Muscle of back (tissue), 3 donors: ENCODE measurements at regions not wholly inside any gene's neighbourhood (a gene's known extent, or its start where the extent isn't known, plus 50 kb on each side); places are given as distances from the start of the nearest gene placed in this dataset.
A peak's percentile ranks its signal among the peaks of the same experiment; 100 is the strongest.

ENCODE experiments used
- DNase-seq, 3 donors: peaks; one replicate each; pipeline versions ENCODE4 v3.0.0 to v3.0.0-alpha.2; 2013

GRCh38 chr6:18672852-18673251 is 285.7 kb downstream of the RNF144B start:
- DNase-seq, result no peak

DNA sequence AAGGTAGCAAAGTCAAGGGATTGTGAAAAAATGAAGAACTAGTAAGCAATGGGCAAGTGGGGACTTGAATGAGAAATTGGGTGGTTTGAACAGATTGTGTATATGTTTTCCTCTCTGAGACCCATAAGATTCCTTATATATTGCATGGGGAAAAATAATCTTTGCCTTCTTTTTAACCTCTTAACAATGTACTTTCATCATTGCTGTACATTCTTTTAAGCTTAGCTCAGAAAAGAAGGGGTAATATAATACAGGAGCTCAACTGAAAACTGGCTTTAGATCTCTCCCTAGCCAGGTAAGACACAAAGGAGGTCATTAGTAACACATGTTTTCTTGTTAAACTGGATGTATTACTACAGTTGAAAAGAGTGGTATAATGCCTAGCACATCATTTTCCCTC is 287.2 kb downstream of the RNF144B start:
- DNase-seq, result no peak

- no peak for DNase-seq
Observed at GRCh38 chr6:18675881-18676280, 288.7 kb downstream of the RNF144B start.

DNA sequence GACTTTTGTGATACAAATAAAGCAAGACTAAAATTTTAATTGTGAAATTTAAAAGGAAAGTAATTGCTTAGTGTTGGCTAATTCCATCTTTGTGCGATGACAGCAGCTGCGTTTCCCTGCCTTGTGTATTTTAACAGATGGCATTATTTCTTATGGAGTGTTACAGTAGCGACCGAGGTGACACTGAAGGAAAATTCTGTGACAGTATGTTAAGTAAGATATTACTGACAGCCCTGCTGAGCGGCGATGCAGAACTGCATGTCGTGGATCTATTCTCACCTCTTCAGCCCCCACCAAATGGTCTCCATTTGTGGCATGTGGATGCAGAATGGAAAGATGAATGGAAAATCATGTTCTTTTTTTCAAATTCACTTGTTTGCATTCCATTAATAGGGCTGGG is 289.4 kb downstream of the RNF144B start:
- DNase-seq, result no peak

- DNase-seq, result no peak
Observed at GRCh38 chr6:18680842-18681241, 293.7 kb downstream of the RNF144B start.

- peak in 2 of 3 donors; percentile 8 to 18 for DNase-seq
Observed at GRCh38 chr6:18681832-18682503, 294.8 kb downstream of the RNF144B start.

DNA sequence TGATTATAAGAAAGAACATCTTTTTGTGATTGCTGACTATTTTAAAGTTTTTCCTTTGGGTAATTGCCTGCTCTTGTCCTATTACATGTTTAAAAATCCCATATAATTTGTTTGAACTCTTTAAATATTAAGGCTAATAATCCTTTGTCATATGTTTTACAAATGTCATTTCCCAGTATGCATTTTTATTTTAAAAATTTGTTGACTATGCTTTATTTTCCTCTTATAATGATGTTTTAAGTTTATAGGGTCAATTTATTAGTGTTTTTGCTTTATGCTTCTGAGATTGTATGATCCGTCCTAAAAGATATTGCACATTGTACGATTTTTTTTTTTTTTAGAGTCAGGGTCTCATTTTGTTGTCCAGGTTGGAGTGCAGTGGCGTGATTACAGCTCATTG is 297.2 kb downstream of the RNF144B start:
- no peak for DNase-seq

- DNase-seq, result no peak
Observed at GRCh38 chr6:18692929-18693685, 306.0 kb downstream of the RNF144B start.

DNA sequence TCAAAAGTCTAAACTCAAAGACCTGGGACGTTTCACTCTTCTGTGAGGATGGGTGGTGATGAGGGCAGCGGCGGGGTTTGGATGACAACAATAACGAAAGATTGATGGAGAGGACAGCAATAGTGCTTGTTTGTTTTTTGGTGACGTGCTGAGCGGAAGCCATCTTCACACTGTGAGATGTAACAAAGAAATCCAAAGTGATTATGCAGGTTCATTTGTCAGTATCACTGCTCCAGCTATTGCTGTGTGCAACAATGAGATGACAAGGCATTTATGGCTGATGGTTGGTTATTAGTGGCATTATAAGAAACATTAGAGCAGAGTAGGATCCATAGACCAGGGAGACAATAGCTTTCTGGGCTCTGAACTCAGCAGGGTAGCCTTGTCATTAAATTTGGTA is 306.7 kb downstream of the RNF144B start:
- DNase-seq, result no peak

DNA sequence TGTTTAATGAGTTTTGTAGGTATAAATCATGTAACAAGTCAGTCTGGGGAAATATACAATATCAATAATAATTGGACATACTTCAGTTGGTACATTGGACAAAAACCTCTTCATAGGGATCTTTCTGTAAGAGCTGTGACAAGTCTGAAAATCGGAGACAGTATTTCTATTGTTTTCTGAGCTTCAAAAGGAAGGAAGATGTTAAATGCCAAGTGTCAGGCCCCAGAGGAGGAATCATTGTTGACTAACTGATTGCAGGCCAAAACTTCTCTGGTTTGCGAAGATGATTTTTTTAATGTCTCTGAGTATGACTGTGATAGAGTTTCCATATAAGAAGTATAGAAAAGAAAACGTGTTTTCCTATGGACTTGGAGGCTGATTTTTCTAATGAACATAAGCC is 316.4 kb downstream of the RNF144B start:
- no peak for DNase-seq

- DNase-seq, result no peak
Observed at GRCh38 chr6:18707714-18708439, 320.7 kb downstream of the RNF144B start.

DNA sequence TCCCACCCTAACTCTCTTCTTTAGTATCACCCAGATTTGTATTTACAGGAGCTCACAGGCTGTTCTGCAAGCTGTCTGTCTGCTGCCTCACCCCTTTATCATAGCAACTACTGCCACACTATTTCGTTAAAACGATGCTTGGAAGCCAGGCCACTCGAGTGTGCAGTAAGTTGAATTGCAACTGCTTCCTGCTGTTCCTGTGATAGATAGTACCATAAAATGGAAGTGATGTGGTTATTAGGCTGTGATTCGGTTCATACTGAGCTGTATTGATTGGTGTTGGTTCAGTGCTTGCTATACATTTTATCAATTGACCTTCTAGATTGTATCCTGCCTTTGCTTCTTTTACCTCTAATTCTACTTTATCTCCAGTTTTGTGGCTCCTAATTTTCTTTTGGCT is 325.4 kb downstream of the RNF144B start:
- DNase-seq, result no peak

GRCh38 chr6:18720075-18720474 is 332.9 kb downstream of the RNF144B start:
- DNase-seq, result no peak

DNA sequence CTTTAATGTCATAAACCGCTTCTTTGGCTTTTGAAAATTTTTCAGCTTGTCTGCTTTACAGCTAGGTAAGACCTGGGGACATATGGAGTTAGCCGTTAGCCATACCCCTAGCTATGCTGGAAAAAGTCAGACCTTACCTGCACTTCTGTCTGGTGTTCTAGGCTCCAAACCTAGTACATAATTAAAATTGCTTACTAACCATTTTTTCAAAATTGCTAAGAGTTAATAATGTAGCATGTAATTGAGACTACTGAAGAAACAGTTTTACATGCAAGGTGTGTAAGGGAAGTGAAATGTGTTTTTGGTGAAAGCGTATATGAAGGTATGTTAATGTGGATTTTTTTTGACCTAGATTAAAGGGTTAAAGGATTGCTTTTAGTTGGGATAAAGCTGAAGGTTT is 336.9 kb downstream of the RNF144B start:
- no peak for DNase-seq

DNA sequence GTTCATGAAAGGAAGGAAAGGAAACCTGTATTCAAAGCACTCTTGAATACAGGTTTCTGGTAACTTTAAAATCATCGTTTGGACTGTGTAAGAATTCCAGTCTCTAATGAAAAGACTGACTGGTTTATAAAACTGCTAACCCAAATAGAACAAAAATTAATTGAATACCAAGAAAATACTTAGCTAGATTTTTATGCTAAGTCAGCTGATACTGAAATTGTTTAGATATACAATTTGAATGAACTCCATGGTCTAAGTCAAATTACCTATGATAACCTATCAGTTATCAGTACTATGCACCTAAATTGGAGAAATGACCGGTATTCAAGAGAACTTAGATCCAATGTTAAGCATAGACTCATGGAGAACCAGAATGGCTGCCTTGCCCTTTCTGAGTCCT is 338.3 kb downstream of the RNF144B start:
- no peak for DNase-seq

GRCh38 chr6:18733921-18734550 is 346.9 kb downstream of the RNF144B start:
- DNase-seq, result no peak

DNA sequence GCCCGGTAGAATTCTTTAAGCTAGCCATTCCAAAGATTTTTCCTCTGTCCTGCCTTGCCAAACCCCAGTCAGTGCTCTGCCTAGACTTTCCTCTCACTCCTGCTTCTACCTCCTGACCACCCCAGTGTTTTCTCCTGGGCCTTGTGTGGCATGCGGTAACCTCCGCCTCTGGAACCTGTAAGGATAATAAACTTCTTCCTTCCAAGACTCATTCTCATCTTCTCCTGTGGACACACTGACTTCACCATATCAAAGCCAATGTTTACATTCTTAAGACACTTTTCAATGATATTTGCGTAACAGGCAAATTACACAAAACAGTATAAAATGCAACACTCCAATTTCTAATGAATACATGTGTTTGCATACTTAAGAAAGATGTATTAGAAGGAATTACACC is 354.6 kb downstream of the RNF144B start:
- no peak for DNase-seq

- DNase-seq, result no peak
Observed at GRCh38 chr6:18742406-18742805, 355.3 kb downstream of the RNF144B start.

- no peak for DNase-seq
Observed at GRCh38 chr6:18746727-18747126, 359.6 kb downstream of the RNF144B start.

DNA sequence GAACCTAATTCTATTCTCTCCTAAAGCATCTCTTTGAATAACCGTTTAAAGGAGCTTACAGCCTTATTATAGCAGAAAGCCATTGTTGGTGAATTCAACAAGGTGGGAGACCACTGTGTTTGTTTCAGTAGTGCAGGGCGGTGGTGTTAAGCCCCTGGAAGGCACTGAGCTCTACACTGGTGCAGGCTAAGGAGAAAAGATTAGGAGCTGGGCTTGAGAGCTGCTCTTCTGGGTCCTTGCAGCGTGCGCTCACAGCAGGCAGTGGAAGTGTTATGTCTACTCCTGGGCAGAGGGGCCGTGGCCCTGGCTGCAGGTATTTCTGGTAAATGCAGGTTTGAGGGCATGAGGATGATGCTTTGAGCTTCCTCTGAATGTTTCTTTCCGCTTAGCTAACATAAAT is 361.2 kb downstream of the RNF144B start:
- no peak for DNase-seq

- no peak for DNase-seq
Observed at GRCh38 chr6:18752278-18753068, 365.3 kb downstream of the RNF144B start.

DNA sequence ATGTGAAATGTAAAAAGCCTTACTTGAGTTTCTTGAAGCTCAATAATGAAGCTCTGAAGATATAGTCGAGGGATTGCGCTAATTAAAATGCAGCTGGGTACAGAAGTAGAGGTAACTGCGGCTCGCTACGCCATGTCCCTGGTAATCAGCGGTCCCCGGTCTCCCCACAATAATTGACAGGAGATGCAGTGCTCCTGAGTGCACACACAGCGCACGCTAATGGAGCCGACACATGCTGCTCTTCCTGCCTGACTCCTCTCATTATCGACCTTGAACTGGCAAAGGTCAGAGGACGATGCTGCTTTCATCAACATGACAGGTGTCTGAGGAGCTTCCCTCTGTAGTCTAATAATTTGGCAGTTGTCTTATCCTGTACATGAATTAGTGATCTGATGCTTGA is 365.9 kb downstream of the RNF144B start:
- DNase-seq, result no peak
